Astrocyte (in vitro differentiated cells and primary cell): ENCODE measurements at regions not wholly inside any gene's neighbourhood (a gene's known extent, or its start where the extent isn't known, plus 50 kb on each side); places are given as distances from the start of the nearest gene placed in this dataset.

Experiments
- DNase-seq: peaks from one replicate; pipeline ENCODE4 v3.0.0-alpha.2; 2010; ENCODE audit warnings: low read depth
- FAIRE-seq: peaks from 2 replicates; lab custom pipeline; 2011; peaks lifted over from hg19 to GRCh38; lab: Jason Lieb, UNC
- H2AFZ ChIP-seq: 2 replicates; pipeline ENCODE4 v1.6.0; 2012; ENCODE audit warnings: low read depth, low read length, inconsistent platforms
- H3K27ac ChIP-seq: 2 replicates; pipeline ENCODE4 v1.5.1; 2011; ENCODE audit warnings: low read depth, low read length, inconsistent platforms
- H3K27me3 ChIP-seq: 2 replicates; pipeline ENCODE4 v1.6.0; 2011; ENCODE audit warnings: low read length, inconsistent platforms; ENCODE audit not compliant: insufficient read depth
- H3K36me3 ChIP-seq: 2 replicates; pipeline ENCODE4 v1.5.1; 2011; ENCODE audit warnings: low read length, inconsistent platforms; ENCODE audit not compliant: insufficient read depth
- H3K4me1 ChIP-seq: 2 replicates; pipeline ENCODE4 v1.5.1; 2011; ENCODE audit warnings: low read length, inconsistent platforms; ENCODE audit not compliant: insufficient read depth
- H3K4me2 ChIP-seq: 2 replicates; pipeline ENCODE4 v1.6.0; 2012; ENCODE audit warnings: low read length, inconsistent platforms
- H3K4me3 ChIP-seq: 2 replicates; pipeline ENCODE4 v1.5.1; 2011; ENCODE audit warnings: low read depth, mild to moderate bottlenecking, low read length, inconsistent platforms; ENCODE audit not compliant: insufficient read depth
- H3K79me2 ChIP-seq: 2 replicates; pipeline ENCODE4 v1.6.0; 2012; ENCODE audit warnings: mild to moderate bottlenecking, low read length, inconsistent platforms; ENCODE audit not compliant: insufficient read depth
- H3K9ac ChIP-seq: 2 replicates; pipeline ENCODE4 v1.6.0; 2012; ENCODE audit warnings: mild to moderate bottlenecking, low read length, inconsistent platforms
- H3K9me3 ChIP-seq: 2 replicates; pipeline ENCODE4 v1.5.1; 2012; ENCODE audit warnings: low read depth, mild to moderate bottlenecking, low read length, inconsistent platforms; ENCODE audit not compliant: insufficient read depth
- H4K20me1 ChIP-seq: 2 replicates; pipeline ENCODE4 v1.6.0; 2012; ENCODE audit warnings: low read length, inconsistent platforms; ENCODE audit not compliant: insufficient read depth
- H3K27ac Mint-ChIP-seq: one replicate; pipeline ENCODE4 v1.8.0; 2021; ENCODE audit warnings: mild to moderate bottlenecking, mixed read lengths; ENCODE audit not compliant: unreplicated experiment
- H3K27me3 Mint-ChIP-seq: one replicate; pipeline ENCODE4 v1.8.0; 2021; ENCODE audit warnings: low read depth, mixed read lengths; ENCODE audit not compliant: unreplicated experiment
- H3K36me3 Mint-ChIP-seq: one replicate; pipeline ENCODE4 v1.8.0; 2021; ENCODE audit warnings: low read depth, mixed read lengths; ENCODE audit not compliant: unreplicated experiment
- H3K4me1 Mint-ChIP-seq: one replicate; pipeline ENCODE4 v1.8.0; 2021; ENCODE audit warnings: low read depth, mixed read lengths; ENCODE audit not compliant: unreplicated experiment
- H3K4me3 Mint-ChIP-seq: one replicate; pipeline ENCODE4 v1.8.0; 2021; ENCODE audit warnings: mild to moderate bottlenecking, moderate library complexity, mixed read lengths; ENCODE audit not compliant: unreplicated experiment
- H3K9me3 Mint-ChIP-seq: one replicate; pipeline ENCODE4 v1.8.0; 2021; ENCODE audit warnings: mild to moderate bottlenecking, mixed read lengths; ENCODE audit not compliant: unreplicated experiment
- EZH2 ChIP-seq: IDR thresholded peaks from 2 replicates; pipeline ENCODE4 v1.6.1; 2012; ENCODE audit warnings: mild to moderate bottlenecking, low read length, inconsistent platforms; ENCODE audit not compliant: insufficient read depth
- TF ChIP-seq, protein P1 (sequence below): IDR thresholded peaks from 2 replicates; pipeline ENCODE4 v1.5.1; 2011; ENCODE audit warnings: low read depth, mild to moderate bottlenecking, inconsistent platforms, low read length, moderate library complexity; ENCODE audit not compliant: insufficient read depth

DNA sequence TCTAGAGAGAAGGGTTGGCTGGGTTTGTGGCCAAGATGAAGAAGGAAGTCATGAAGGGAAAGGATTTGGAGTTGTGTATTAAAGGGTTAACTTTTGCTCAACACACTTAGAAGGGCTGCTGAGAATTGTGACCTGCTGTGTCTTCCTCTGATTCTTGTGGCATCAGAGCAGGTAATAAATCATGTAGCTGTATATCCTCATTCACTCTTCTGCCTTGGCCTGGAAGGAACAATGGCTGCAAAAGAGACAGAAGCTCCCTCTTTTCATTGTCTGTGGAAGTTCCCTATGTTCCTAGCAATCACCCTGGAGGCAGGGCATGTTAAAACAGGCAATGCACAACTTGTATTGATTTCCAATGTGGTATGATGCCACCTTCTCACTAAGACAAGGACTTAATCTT lies 159.1 kb downstream of the LRRC70 start:
- no peaks in the 10 kb centered on the region for H3K27me3 ChIP-seq
- H3K4me3 ChIP-seq, result no peak overlapping the region
- H3K27ac ChIP-seq, result no peak overlapping the region
- no peaks in the 10 kb centered on the region for H3K9me3 ChIP-seq
- H4K20me1 ChIP-seq, result no peaks in the 10 kb centered on the region
- no peak for TF ChIP-seq EZH2
- TF ChIP-seq, protein P1, sequence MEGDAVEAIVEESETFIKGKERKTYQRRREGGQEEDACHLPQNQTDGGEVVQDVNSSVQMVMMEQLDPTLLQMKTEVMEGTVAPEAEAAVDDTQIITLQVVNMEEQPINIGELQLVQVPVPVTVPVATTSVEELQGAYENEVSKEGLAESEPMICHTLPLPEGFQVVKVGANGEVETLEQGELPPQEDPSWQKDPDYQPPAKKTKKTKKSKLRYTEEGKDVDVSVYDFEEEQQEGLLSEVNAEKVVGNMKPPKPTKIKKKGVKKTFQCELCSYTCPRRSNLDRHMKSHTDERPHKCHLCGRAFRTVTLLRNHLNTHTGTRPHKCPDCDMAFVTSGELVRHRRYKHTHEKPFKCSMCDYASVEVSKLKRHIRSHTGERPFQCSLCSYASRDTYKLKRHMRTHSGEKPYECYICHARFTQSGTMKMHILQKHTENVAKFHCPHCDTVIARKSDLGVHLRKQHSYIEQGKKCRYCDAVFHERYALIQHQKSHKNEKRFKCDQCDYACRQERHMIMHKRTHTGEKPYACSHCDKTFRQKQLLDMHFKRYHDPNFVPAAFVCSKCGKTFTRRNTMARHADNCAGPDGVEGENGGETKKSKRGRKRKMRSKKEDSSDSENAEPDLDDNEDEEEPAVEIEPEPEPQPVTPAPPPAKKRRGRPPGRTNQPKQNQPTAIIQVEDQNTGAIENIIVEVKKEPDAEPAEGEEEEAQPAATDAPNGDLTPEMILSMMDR, result no peak
- DNase-seq, result no peak
- Mint-ChIP-seq H3K4me3 (no peak overlapping the region), H3K4me1 (peaks cover 3% of the 10 kb centered on the region), H3K27me3 (no peaks in the 10 kb centered on the region), H3K27ac (no peak overlapping the region), H3K9me3 (peaks cover 2% of the 10 kb centered on the region), H3K36me3 (no peaks in the 10 kb centered on the region)
- no peaks in the 10 kb centered on the region for H3K36me3 ChIP-seq
- no peak for FAIRE-seq
- no peaks in the 10 kb centered on the region for H3K4me1 ChIP-seq
- no peak overlapping the region for H3K9ac ChIP-seq
- no peaks in the 10 kb centered on the region for H3K79me2 ChIP-seq
- H2AFZ ChIP-seq, result no peak overlapping the region
- no peak overlapping the region for H3K4me2 ChIP-seq

DNA sequence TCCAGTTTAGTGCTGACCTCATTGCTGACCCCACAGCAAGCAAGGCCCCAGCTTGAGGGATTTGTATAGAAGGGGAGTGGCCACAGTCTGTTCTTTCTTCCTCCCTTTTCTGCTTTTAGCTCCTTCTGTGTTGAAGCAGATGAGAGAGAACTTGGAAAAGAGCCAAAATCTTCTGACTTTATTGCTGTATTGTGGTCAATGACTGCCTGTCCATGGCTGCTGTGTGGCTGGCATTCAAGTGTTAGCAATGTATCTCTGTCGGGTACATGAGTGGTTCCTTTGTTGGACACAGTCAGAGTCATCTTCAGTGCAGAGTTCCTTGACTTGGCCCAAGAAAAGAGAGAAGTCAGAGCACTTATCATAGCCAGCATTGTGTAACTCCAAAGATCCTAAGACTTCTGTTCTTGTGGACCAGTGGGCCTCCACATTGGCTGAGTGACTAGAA lies 154.1 kb downstream of the LRRC70 start:
- H2AFZ ChIP-seq, result no peak overlapping the region
- H3K36me3 ChIP-seq, result no peaks in the 10 kb centered on the region
- no peaks in the 10 kb centered on the region for H4K20me1 ChIP-seq
- H3K4me2 ChIP-seq, result no peak overlapping the region
- Mint-ChIP-seq H3K27me3 (no peaks in the 10 kb centered on the region), H3K4me3 (no peak overlapping the region), H3K4me1 (peaks cover 6% of the 10 kb centered on the region), H3K27ac (no peak overlapping the region), H3K9me3 (peaks cover 2% of the 10 kb centered on the region), H3K36me3 (no peaks in the 10 kb centered on the region)
- H3K27me3 ChIP-seq, result no peaks in the 10 kb centered on the region
- no peak overlapping the region for H3K4me3 ChIP-seq
- no peak overlapping the region for H3K27ac ChIP-seq
- no peak for TF ChIP-seq EZH2
- TF ChIP-seq, protein P1, result no peak
- H3K9ac ChIP-seq, result no peak overlapping the region
- H3K79me2 ChIP-seq, result no peaks in the 10 kb centered on the region
- DNase-seq (no peak), FAIRE-seq (no peak)
- H3K4me1 ChIP-seq, result no peaks in the 10 kb centered on the region
- no peaks in the 10 kb centered on the region for H3K9me3 ChIP-seq

DNA sequence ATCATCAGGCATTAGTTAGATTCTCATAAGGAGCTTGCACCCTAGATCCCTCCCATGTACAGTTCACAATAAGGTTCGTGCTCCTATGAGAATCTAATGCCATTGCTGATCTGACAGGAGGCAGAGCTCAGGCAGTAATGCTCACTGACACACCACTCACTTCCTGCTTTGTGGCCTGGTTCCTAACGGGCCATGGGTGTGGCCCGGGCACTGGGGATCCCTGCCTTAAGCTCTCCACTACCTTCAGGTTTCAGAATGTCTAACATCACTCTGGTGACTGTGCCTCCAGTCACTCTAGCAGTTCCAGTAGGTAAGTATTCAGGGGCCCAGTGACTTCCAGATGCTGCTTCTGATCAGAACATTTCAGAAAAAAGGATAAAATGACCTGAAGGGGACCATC lies 152.4 kb downstream of the LRRC70 start:
- no peaks in the 10 kb centered on the region for H3K36me3 Mint-ChIP-seq
- no peak overlapping the region for H3K4me3 ChIP-seq
- no peaks in the 10 kb centered on the region for H3K27me3 Mint-ChIP-seq
- H3K4me1 ChIP-seq, result no peaks in the 10 kb centered on the region
- H3K9me3 ChIP-seq, result no peaks in the 10 kb centered on the region
- DNase-seq (no peak), FAIRE-seq (no peak)
- H3K4me2 ChIP-seq, result no peak overlapping the region
- peaks cover 6% of the 10 kb centered on the region for H3K4me1 Mint-ChIP-seq
- no peaks in the 10 kb centered on the region for H4K20me1 ChIP-seq
- TF ChIP-seq, protein P1, result no peak
- no peak for TF ChIP-seq EZH2
- H3K27ac ChIP-seq, result no peak overlapping the region
- no peaks in the 10 kb centered on the region for H3K79me2 ChIP-seq
- H3K27ac Mint-ChIP-seq, result no peak overlapping the region
- no peak overlapping the region for H2AFZ ChIP-seq
- no peak overlapping the region for H3K9ac ChIP-seq
- no peak overlapping the region for H3K4me3 Mint-ChIP-seq
- peaks cover under 1% of the 10 kb centered on the region for H3K9me3 Mint-ChIP-seq
- no peaks in the 10 kb centered on the region for H3K27me3 ChIP-seq
- no peaks in the 10 kb centered on the region for H3K36me3 ChIP-seq
